Bronchial epithelial cell (primary cell): ENCODE measurements at regions not wholly inside any gene's neighbourhood (a gene's known extent, or its start where the extent isn't known, plus 50 kb on each side); places are given as distances from the start of the nearest gene placed in this dataset.

Experiments used
- DNase-seq: peaks from one replicate; pipeline ENCODE4 v3.0.0-alpha.2; 2010; ENCODE audit warnings: low read depth
- FAIRE-seq: peaks from 2 replicates; lab custom pipeline; 2011; peaks lifted over from hg19 to GRCh38; lab: Jason Lieb, UNC
- H3K27me3 ChIP-seq: 2 replicates; pipeline ENCODE4 v1.5.1; 2011; ENCODE audit warnings: low read length; ENCODE audit not compliant: control insufficient read depth, insufficient read depth
- H3K36me3 ChIP-seq: 2 replicates; pipeline ENCODE4 v1.5.1; 2011; ENCODE audit warnings: low read length; ENCODE audit not compliant: control insufficient read depth, insufficient read depth
- H3K4me3 ChIP-seq: 2 replicates; pipeline ENCODE4 v1.5.1; 2011; ENCODE audit warnings: mild to moderate bottlenecking, low read depth, low read length, control low read depth
- TF ChIP-seq, protein P1 (sequence below): IDR thresholded peaks from 2 replicates; pipeline ENCODE4 v1.5.1; 2011; ENCODE audit warnings: mild to moderate bottlenecking, moderate library complexity, low read length, control low read depth, inconsistent platforms; ENCODE audit not compliant: insufficient read depth, severe bottlenecking

DNA sequence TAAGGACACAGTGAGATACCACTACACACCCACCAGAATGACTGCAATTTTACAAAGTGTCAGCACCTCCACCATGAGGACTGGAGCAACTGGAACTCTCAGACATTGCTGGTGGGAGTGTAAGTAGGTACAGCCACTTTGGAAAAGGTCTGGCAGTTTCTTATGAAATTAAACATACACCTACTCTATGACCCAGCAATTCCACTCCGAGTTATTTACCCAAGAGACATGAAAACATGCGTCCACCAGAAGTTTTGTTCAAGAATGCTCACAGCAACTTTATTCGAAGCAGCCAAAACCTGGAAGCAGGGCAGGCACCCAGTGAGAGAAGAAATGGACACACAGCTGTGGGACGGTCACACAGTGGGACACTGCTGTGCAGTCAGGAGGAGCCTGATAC, 384.0 kb downstream of the SOX9 start:
- TF ChIP-seq, protein P1, sequence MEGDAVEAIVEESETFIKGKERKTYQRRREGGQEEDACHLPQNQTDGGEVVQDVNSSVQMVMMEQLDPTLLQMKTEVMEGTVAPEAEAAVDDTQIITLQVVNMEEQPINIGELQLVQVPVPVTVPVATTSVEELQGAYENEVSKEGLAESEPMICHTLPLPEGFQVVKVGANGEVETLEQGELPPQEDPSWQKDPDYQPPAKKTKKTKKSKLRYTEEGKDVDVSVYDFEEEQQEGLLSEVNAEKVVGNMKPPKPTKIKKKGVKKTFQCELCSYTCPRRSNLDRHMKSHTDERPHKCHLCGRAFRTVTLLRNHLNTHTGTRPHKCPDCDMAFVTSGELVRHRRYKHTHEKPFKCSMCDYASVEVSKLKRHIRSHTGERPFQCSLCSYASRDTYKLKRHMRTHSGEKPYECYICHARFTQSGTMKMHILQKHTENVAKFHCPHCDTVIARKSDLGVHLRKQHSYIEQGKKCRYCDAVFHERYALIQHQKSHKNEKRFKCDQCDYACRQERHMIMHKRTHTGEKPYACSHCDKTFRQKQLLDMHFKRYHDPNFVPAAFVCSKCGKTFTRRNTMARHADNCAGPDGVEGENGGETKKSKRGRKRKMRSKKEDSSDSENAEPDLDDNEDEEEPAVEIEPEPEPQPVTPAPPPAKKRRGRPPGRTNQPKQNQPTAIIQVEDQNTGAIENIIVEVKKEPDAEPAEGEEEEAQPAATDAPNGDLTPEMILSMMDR = no peak
- Histone ChIP-seq H3K4me3 (no peak overlapping the region), H3K36me3 (no peaks in the 10 kb centered on the region), H3K27me3 (no peaks in the 10 kb centered on the region)
- FAIRE-seq (no peak), DNase-seq (no peak)

DNA sequence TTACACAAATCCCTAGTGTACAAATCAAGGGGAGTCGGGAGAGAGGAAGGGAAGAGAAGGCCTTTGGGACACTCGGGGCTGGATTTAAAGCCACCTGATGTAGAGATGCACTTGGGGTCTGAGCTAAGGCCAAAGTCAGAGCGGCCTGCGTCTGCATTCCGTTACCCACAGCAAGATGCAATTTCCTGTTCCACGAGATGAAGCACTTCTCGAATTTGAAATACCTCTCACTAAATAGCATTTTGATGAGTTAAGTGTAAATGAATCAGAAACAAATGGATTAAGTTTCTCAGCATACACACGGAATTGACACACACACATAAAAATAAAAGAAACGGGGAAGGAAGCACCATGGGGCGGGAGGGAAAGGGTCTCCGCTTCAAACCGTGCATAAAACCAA, 386.0 kb downstream of the SOX9 start:
- TF ChIP-seq, protein P1 = no peak
- DNase-seq (peak; percentile 65), FAIRE-seq (no peak)
- no peaks in the 10 kb centered on the region for H3K36me3 ChIP-seq
- no peak overlapping the region for H3K4me3 ChIP-seq
- H3K27me3 ChIP-seq = no peaks in the 10 kb centered on the region

DNA sequence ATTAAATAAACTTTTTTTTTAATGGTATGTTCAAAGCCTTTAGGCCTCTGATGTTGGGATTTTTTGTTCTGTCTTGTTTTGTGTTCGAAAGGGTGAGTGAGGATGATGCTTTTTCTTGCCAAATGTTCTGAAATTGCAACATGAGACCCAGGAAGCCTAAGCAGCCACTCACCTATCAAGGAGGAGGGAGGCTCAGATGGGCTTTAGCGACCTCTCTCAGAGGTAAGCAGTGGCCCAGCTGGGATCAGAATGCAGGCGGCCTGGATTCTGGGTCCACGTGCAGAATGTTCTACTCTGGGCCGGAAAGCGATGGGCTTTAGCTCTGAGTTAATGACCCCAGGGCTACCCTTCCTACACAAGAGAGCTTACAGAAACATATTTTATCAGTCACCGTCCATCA, 386.6 kb downstream of the SOX9 start:
- peak; percentile 47 for DNase-seq
- Histone ChIP-seq H3K27me3 (no peaks in the 10 kb centered on the region), H3K36me3 (no peaks in the 10 kb centered on the region), H3K4me3 (no peak overlapping the region)
- no peak for FAIRE-seq
- TF ChIP-seq, protein P1 = no peak

DNA sequence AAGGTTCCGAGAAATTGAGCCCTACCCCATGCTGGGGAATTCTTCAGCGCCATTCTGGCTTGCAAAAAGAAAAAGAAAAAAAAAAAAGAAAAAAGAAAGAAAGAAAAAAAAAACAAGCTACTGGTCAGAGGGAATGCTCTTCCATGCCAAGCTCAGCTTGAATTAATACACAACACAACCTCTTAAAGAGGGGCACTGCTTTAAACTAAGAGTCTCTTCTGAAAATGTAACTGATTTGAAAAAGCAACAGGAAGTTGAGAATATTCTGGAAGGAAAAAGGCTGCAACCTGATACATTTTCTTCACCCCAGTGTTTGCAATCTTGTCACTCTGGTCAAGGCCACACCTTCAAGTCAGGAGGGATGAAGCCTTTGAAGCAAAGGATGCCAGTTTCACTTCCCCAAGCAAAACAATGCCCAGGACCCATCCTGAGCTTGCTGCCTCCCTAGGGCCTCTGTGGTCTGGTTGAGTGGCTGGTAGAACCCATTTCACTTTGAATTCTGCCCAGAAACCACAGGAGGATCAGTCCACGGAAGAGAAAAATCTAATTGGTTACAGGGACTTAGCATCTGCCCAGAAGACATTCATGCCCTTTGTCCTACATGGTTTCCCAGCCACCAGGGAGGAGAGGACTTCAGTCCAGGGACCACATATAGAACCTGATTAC, 389.7 kb downstream of the SOX9 start:
- no peak for FAIRE-seq
- DNase-seq = no peak

DNA sequence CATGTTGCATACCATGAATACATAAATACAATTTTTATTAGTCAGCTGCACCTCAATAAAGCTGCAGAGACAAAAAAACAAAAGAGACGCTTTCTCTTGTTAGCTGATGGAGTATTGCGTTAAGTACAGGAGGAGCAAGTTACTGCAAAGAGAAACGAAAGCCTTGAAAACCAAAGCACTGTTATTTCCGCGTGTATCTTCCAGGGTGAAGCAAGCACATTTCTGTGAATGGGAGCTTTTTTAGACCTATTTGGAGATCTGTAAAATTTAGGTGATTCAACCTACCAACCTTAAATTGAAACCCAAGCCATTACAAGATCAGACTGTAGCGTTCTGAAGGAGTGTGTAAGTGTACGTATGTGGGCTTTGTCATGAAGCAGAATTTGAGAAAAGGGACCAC, 390.4 kb downstream of the SOX9 start:
- FAIRE-seq (no peak), DNase-seq (no peak)
- TF ChIP-seq, protein P1 = no peak
- Histone ChIP-seq H3K36me3 (no peaks in the 10 kb centered on the region), H3K4me3 (no peak overlapping the region), H3K27me3 (no peaks in the 10 kb centered on the region)

More for the DNA sequence above, 389.7 kb downstream of the SOX9 start:
- no peaks in the 10 kb centered on the region for H3K36me3 ChIP-seq
- TF ChIP-seq, protein P1 = no peak
- no peaks in the 10 kb centered on the region for H3K27me3 ChIP-seq
- H3K4me3 ChIP-seq = no peak overlapping the region

DNA sequence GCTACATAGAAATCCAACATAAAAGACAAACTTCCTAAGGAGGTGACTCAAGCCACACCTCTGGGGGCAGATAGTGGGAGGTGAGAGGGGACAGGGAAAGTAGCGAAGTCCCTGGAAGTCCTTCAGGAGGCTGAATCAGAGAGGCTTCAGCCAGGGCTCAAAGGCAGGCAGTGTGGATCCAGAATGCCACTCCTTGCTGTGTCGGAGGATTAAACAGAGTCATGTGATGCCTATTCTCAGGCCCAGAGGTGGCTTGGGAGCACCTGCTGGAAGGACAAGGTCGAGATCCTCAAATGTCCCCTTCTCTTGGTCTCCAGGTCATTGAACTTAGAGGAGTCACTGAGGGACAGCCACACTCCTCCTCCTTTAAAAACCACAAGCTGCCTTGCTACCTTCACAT, 391.1 kb downstream of the SOX9 start:
- FAIRE-seq (no peak), DNase-seq (no peak)
- Histone ChIP-seq H3K36me3 (no peaks in the 10 kb centered on the region), H3K27me3 (no peaks in the 10 kb centered on the region), H3K4me3 (no peak overlapping the region)
- TF ChIP-seq, protein P1 = no peak
